GM23338 (cell line): ENCODE measurements at regions not wholly inside any gene's neighbourhood (a gene's known extent, or its start where the extent isn't known, plus 50 kb on each side); places are given as distances from the start of the nearest gene placed in this dataset.

ENCODE experiments used
- ATAC-seq: fragments of 200-7000 bp; cut with Tn5 transposase; 3 replicates; pipeline ENCODE4 v1.9.1; 2020
- DNase-seq: peaks from one replicate; pipeline ENCODE4 v3.0.0-alpha.2; 2015; ENCODE audit warnings: low spot score
- H2AFZ ChIP-seq: fragments of 200-600 bp; sonication (generic); 2 replicates; pipeline ENCODE4 v1.8.0; 2016; ENCODE audit warnings: antibody characterized with exemption, mild to moderate bottlenecking, moderate library complexity
- H3F3A ChIP-seq: fragments of 200-600 bp; sonication (generic); replicated peaks from 2 replicates; pipeline ENCODE4 v1.8.0; 2017; ENCODE audit warnings: antibody characterized with exemption, mixed run types, low read depth
- H3K27ac ChIP-seq: fragments of 200-600 bp; sonication (generic); 2 replicates; pipeline ENCODE4 v1.6.1; 2016; ENCODE audit warnings: low read depth
- H3K27me3 ChIP-seq: fragments of 200-600 bp; sonication (generic); 2 replicates; pipeline ENCODE4 v1.8.0; 2016; ENCODE audit warnings: mild to moderate bottlenecking, mixed run types, moderate library complexity; ENCODE audit not compliant: insufficient read depth
- H3K36me3 ChIP-seq: fragments of 200-600 bp; sonication (generic); 2 replicates; pipeline ENCODE4 v1.8.0; 2016; ENCODE audit warnings: mild to moderate bottlenecking; ENCODE audit not compliant: insufficient read depth
- H3K4me1 ChIP-seq: fragments of 200-600 bp; sonication (generic); 2 replicates; pipeline ENCODE4 v1.8.0; 2016; ENCODE audit warnings: mild to moderate bottlenecking, moderate library complexity; ENCODE audit not compliant: insufficient read depth
- H3K4me2 ChIP-seq: fragments of 200-600 bp; sonication (generic); 2 replicates; pipeline ENCODE4 v1.7.1; 2017; ENCODE audit warnings: mixed run types
- H3K4me3 ChIP-seq: fragments of 200-600 bp; sonication (generic); 2 replicates; pipeline ENCODE4 v1.6.1; 2016; ENCODE audit warnings: mixed run types
- H3K79me2 ChIP-seq: fragments of 200-600 bp; sonication (generic); replicated peaks from 2 replicates; pipeline ENCODE4 v1.8.0; 2017; ENCODE audit warnings: mild to moderate bottlenecking; ENCODE audit not compliant: insufficient read depth
- H3K9me2 ChIP-seq: fragments of 200-600 bp; sonication (generic); 2 replicates; pipeline ENCODE4 v1.8.0; 2017; ENCODE audit not compliant: insufficient read depth
- H4K20me1 ChIP-seq: fragments of 200-600 bp; sonication (generic); replicated peaks from 2 replicates; pipeline ENCODE4 v1.8.0; 2017; ENCODE audit warnings: mild to moderate bottlenecking; ENCODE audit not compliant: insufficient read depth
- H3K27ac Mint-ChIP-seq: 2 replicates; pipeline ENCODE4 v1.8.0; 2020; ENCODE audit warnings: inconsistent platforms, mild to moderate bottlenecking, moderate library complexity, mixed read lengths
- H3K27me3 Mint-ChIP-seq: 3 replicates; pipeline ENCODE4 v1.8.0; 2022; ENCODE audit warnings: low read depth, mild to moderate bottlenecking, moderate library complexity, mixed read lengths, inconsistent platforms; ENCODE audit not compliant: insufficient read depth, poor library complexity
- H3K36me3 Mint-ChIP-seq: 3 replicates; pipeline ENCODE4 v1.8.0; 2021; ENCODE audit warnings: low read depth, mild to moderate bottlenecking, inconsistent platforms, moderate library complexity, mixed read lengths
- H3K4me1 Mint-ChIP-seq: 3 replicates; pipeline ENCODE4 v1.8.0; 2020; ENCODE audit warnings: mild to moderate bottlenecking, inconsistent platforms, mixed read lengths
- H3K4me3 Mint-ChIP-seq: 3 replicates; pipeline ENCODE4 v1.8.0; 2021; ENCODE audit warnings: moderate library complexity, mild to moderate bottlenecking, inconsistent platforms, mixed read lengths
- H3K9me3 Mint-ChIP-seq: 3 replicates; pipeline ENCODE4 v1.8.0; 2020; ENCODE audit warnings: moderate library complexity, mild to moderate bottlenecking, inconsistent platforms, mixed read lengths
- EZH2 ChIP-seq: fragments of 200-600 bp; sonication (generic); IDR thresholded peaks from one replicate; pipeline ENCODE4 v1.8.0; 2017; ENCODE audit warnings: antibody characterized with exemption, mild to moderate bottlenecking, low read depth; ENCODE audit not compliant: unreplicated experiment
- EZH2phosphoT487 ChIP-seq: fragments of 200-600 bp; sonication (generic); IDR thresholded peaks from one replicate; pipeline ENCODE4 v1.8.1; 2018; ENCODE audit warnings: antibody characterized with exemption; ENCODE audit not compliant: unreplicated experiment
- STAT1 ChIP-seq: IDR thresholded peaks from one replicate; pipeline ENCODE4 v1.6.1; 2016; ENCODE audit warnings: antibody characterized with exemption; ENCODE audit not compliant: unreplicated experiment
- ZNF114 ChIP-seq: fragments of 250-450 bp; sonication (Bioruptor Pico); IDR thresholded peaks from 2 replicates; pipeline ENCODE4 v1.5.0; 2020; ENCODE audit warnings: mild to moderate bottlenecking, moderate library complexity
- ZNF331 ChIP-seq: fragments of 250-450 bp; sonication (Bioruptor Pico); IDR thresholded peaks from 2 replicates; pipeline ENCODE4 v1.5.0; 2020; ENCODE audit warnings: low read depth, mild to moderate bottlenecking, moderate library complexity
- TF ChIP-seq, protein P1 (sequence below): fragments of 250-450 bp; sonication (Bioruptor Pico); IDR thresholded peaks from 2 replicates; pipeline ENCODE4 v1.5.0; 2020; ENCODE audit warnings: mild to moderate bottlenecking, moderate library complexity

DNA sequence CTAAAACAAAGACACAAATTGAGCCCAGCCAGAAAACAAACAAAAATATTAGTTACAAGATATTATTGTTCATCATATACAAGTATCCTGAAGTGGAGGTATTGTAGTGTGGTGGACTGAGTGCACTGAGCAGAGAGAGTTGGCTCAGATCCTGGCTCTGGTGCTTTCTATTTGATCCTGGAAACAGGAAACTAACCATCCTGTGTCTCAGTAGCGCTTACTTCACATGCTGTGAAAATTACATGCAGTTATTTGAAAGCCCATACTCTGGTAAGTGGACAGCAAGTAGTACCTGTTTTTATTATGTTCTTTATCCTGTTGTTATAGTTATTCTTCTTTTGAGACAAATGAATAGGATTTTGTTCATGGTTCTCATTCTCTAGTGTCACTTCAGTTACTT lies 84.3 kb upstream of the CRIM1 start (continued):
- TF ChIP-seq, protein P1, sequence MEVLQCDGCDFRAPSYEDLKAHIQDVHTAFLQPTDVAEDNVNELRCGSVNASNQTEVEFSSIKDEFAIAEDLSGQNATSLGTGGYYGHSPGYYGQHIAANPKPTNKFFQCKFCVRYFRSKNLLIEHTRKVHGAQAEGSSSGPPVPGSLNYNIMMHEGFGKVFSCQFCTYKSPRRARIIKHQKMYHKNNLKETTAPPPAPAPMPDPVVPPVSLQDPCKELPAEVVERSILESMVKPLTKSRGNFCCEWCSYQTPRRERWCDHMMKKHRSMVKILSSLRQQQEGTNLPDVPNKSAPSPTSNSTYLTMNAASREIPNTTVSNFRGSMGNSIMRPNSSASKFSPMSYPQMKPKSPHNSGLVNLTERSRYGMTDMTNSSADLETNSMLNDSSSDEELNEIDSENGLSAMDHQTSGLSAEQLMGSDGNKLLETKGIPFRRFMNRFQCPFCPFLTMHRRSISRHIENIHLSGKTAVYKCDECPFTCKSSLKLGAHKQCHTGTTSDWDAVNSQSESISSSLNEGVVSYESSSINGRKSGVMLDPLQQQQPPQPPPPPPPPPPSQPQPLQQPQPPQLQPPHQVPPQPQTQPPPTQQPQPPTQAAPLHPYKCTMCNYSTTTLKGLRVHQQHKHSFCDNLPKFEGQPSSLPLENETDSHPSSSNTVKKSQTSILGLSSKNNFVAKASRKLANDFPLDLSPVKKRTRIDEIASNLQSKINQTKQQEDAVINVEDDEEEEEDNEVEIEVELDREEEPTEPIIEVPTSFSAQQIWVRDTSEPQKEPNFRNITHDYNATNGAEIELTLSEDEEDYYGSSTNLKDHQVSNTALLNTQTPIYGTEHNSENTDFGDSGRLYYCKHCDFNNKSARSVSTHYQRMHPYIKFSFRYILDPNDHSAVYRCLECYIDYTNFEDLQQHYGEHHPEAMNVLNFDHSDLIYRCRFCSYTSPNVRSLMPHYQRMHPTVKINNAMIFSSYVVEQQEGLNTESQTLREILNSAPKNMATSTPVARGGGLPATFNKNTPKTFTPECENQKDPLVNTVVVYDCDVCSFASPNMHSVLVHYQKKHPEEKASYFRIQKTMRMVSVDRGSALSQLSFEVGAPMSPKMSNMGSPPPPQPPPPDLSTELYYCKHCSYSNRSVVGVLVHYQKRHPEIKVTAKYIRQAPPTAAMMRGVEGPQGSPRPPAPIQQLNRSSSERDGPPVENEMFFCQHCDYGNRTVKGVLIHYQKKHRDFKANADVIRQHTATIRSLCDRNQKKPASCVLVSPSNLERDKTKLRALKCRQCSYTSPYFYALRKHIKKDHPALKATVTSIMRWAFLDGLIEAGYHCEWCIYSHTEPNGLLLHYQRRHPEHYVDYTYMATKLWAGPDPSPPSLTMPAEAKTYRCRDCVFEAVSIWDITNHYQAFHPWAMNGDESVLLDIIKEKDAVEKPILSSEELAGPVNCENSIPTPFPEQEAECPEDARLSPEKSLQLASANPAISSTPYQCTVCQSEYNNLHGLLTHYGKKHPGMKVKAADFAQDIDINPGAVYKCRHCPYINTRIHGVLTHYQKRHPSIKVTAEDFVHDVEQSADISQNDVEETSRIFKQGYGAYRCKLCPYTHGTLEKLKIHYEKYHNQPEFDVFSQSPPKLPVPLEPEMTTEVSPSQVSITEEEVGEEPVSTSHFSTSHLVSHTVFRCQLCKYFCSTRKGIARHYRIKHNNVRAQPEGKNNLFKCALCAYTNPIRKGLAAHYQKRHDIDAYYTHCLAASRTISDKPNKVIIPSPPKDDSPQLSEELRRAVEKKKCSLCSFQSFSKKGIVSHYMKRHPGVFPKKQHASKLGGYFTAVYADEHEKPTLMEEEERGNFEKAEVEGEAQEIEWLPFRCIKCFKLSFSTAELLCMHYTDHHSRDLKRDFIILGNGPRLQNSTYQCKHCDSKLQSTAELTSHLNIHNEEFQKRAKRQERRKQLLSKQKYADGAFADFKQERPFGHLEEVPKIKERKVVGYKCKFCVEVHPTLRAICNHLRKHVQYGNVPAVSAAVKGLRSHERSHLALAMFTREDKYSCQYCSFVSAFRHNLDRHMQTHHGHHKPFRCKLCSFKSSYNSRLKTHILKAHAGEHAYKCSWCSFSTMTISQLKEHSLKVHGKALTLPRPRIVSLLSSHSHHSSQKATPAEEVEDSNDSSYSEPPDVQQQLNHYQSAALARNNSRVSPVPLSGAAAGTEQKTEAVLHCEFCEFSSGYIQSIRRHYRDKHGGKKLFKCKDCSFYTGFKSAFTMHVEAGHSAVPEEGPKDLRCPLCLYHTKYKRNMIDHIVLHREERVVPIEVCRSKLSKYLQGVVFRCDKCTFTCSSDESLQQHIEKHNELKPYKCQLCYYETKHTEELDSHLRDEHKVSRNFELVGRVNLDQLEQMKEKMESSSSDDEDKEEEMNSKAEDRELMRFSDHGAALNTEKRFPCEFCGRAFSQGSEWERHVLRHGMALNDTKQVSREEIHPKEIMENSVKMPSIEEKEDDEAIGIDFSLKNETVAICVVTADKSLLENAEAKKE (CRISPR knock-in tag): no peak

DNA sequence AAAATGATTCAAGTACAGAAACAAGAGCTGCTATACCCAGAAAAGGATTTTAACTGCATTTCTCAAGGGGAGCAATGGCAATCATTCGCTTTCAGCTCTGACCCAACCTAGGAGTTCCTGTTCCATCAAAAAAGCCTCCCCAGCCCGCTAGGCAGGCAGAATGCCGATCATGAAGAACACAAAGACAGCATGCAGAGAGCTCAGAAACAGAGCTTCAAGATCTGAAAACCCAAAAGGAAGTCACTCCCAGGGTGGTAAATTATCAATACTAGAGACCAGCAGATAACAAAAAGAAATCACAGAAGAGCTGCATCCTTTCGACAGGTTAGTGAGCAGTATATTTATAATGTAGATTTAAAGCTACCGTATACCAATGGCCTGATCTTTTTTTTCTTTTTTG lies 84.8 kb upstream of the CRIM1 start:
- Histone ChIP-seq H3K4me2 (peak overlapping the region; percentile 35), H4K20me1 (no peaks in the 10 kb centered on the region), H3K79me2 (no peaks in the 10 kb centered on the region), H3K27me3 (no peaks in the 10 kb centered on the region), H3K9me2 (no peaks in the 10 kb centered on the region), H3K4me3 (peak overlapping the region; percentile 0; the same call in 1 of the 2 replicates), H3K4me1 (peaks cover 34% of the 10 kb centered on the region), H2AFZ (no peak overlapping the region), H3K36me3 (no peaks in the 10 kb centered on the region), H3F3A (no peaks in the 10 kb centered on the region), H3K27ac (peak overlapping the region; percentile 48)
- peak overlapping the region; percentile 33 for H3K4me3 Mint-ChIP-seq
- H3K9me3 Mint-ChIP-seq: peaks cover 13% of the 10 kb centered on the region
- peak overlapping the region; percentile 80 for H3K27ac Mint-ChIP-seq
- peaks cover 44% of the 10 kb centered on the region for H3K4me1 Mint-ChIP-seq
- ATAC-seq (peak; percentile 97), DNase-seq (peak; percentile 89)
- H3K36me3 Mint-ChIP-seq: peaks cover 33% of the 10 kb centered on the region; the same call in 2 of the 3 replicates
- peaks cover 9% of the 10 kb centered on the region for H3K27me3 Mint-ChIP-seq
- TF ChIP-seq ZNF114 (CRISPR knock-in tag) (no peak), ZNF331 (CRISPR knock-in tag) (no peak), EZH2phosphoT487 (no peak), EZH2 (no peak), STAT1 (no peak)
- TF ChIP-seq, protein P1 (CRISPR knock-in tag): peak; percentile 94
